GM12801 (cell line): ENCODE measurements at regions not wholly inside any gene's neighbourhood (a gene's known extent, or its start where the extent isn't known, plus 50 kb on each side); places are given as distances from the start of the nearest gene placed in this dataset.

Experiments used
- TF ChIP-seq, protein P1 (sequence below): IDR thresholded peaks from one replicate; pipeline ENCODE4 v1.5.1; 2011; ENCODE audit warnings: control low read depth; ENCODE audit not compliant: insufficient read length; ENCODE audit errors: extremely low read depth

DNA sequence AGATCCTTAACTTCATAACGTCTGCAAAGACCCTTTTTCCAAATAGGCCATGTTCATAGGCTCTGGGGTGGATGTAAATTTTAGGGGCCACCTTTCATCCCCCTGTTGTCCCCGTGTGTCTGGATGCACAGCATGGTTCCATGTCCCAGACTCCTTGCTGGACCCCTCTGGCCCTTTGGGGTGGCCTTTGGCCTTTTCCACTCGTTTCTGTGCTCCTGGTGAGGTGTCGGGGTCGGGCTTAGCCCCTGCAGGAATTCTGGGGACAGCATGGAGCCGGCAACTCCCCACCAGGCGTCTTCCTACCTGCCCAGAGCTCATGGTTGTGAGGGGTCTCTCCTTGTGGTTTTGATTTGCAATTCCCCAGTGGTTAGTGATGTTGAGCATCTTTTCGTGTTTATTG lies 183.5 kb downstream of the SEC14L1 start:
- TF ChIP-seq, protein P1, sequence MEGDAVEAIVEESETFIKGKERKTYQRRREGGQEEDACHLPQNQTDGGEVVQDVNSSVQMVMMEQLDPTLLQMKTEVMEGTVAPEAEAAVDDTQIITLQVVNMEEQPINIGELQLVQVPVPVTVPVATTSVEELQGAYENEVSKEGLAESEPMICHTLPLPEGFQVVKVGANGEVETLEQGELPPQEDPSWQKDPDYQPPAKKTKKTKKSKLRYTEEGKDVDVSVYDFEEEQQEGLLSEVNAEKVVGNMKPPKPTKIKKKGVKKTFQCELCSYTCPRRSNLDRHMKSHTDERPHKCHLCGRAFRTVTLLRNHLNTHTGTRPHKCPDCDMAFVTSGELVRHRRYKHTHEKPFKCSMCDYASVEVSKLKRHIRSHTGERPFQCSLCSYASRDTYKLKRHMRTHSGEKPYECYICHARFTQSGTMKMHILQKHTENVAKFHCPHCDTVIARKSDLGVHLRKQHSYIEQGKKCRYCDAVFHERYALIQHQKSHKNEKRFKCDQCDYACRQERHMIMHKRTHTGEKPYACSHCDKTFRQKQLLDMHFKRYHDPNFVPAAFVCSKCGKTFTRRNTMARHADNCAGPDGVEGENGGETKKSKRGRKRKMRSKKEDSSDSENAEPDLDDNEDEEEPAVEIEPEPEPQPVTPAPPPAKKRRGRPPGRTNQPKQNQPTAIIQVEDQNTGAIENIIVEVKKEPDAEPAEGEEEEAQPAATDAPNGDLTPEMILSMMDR, result no peak

DNA sequence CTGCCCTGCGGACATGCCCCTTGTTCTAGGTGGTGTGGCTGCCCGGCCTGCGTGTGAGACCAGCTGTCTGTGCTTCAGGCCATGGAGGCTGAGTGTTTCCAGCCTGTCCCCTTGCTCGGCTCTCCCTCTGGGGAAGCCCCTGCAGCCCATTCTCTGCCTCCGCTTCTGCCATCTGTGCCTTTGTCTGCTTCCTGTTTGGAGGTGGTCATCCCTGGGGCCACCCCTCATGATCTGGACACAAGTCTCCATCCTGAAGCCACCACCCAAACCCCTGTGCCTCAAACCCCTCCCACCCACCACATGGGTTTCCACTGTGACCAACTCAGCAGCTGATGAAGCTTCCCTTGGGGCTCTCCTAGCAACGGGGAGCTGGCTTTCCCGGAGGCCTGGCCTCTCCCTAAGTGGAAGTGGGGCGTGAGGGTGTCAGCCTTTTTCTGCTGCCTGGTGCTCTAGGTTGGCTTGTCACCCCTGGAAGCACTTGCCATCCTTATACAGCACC lies 184.9 kb downstream of the SEC14L1 start:
- TF ChIP-seq, protein P1, result no peak

DNA sequence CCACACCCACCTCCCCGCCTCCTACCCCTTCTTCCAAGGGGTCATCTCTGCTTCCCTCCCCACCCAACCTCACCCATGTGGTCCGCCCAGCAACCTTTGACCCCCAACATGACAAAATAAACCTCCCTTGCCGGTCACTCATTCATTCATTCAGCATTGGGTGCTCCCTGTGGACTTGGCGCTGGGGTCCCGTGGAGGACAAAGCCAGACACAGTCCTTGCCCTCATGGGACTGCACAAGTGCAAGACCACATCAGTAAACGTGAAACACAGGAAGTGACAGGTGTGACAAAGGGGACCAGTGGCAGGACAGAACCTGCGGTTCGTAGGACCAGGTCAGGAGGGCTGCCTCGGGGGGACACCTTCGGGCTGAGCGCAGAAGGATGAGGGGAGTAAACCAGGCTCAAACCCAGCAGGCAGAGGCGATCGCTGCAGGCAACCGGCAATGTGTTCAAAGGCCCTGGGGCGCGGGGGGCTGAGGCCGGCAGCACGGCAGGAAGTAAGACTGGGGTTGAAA lies 185.4 kb downstream of the SEC14L1 start:
- TF ChIP-seq, protein P1, result no peak

DNA sequence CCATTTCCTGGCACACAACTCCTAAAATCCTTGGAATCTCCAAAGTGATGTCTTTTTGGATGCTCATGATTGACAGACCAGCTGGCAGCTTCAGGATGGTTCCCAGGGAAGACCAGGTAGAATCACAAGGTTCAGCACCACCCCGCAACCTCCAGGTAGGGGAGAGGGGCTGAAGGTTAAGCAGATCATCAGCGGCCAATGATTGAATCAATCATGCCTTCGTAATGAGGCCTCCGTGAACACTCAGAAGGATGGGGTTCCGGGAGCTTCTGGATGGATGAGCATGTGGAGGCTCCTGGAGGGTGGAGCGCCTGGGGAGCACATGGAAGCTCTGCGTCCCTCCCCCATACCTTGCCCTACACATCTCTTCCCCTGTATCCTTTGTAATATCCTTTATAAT lies 185.9 kb downstream of the SEC14L1 start:
- TF ChIP-seq, protein P1, result no peak

DNA sequence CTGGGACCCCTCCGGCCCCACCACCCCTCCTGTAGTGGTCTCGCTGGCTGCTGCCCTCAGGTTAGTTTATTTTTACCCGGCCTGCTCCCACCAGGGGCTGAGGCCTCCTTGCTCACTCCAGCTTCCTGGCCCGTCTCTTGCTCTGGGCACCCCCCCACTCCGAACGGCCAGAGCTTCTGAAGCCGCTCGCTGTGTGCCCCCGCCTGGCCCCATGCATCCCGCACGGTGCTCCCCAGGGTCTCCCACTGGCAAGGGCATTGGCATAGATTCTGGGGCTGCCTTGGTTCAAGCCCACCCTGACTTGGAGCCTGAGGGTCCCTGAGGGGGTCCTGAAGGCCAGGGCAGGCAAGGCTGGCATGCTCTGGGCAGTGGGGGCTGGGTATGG lies 186.4 kb downstream of the SEC14L1 start:
- TF ChIP-seq, protein P1, result no peak

DNA sequence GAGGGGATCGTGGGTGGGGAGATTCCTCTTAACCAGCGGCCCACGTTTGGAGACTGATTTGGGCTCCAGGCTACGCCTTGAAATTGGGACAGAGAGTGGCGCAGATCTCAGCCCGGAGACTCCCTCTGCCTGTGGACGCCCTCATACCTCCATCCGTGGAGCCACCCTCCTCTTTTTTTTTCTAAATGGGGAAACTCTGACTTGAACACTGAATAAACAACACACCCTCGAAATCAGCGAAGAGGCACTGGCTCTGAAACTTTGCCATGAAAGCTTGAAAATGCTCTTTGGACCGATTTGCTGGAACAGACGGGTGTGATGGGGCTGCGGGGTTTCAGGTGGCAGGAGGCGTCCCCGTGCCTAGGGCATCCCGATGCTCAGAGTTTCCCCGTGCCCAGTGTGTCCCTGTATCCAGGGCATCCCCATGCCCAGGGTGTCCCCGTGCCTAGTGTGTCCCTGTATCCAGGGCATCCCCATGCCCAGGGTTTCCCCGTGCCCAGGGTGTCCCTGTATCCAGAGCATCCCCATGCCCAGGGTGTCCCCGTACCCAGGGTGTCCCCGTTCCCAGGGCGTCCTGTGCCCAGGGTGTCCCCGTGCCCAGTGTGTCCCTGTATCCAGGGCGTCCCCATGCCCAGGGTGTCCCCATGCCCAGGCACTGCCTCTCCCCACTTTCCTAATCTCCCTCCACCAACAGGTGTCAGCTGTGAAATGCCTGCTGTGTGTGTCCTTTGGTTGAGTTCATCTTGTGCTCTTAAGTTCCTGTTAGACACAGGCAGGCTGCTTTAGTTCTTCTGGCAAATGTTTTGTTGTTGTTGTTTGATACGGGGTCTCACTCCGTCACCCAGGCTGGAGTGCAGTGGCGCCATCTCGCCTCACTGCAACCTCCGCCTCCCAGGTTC lies 187.0 kb downstream of the SEC14L1 start:
- TF ChIP-seq, protein P1, result no peak

DNA sequence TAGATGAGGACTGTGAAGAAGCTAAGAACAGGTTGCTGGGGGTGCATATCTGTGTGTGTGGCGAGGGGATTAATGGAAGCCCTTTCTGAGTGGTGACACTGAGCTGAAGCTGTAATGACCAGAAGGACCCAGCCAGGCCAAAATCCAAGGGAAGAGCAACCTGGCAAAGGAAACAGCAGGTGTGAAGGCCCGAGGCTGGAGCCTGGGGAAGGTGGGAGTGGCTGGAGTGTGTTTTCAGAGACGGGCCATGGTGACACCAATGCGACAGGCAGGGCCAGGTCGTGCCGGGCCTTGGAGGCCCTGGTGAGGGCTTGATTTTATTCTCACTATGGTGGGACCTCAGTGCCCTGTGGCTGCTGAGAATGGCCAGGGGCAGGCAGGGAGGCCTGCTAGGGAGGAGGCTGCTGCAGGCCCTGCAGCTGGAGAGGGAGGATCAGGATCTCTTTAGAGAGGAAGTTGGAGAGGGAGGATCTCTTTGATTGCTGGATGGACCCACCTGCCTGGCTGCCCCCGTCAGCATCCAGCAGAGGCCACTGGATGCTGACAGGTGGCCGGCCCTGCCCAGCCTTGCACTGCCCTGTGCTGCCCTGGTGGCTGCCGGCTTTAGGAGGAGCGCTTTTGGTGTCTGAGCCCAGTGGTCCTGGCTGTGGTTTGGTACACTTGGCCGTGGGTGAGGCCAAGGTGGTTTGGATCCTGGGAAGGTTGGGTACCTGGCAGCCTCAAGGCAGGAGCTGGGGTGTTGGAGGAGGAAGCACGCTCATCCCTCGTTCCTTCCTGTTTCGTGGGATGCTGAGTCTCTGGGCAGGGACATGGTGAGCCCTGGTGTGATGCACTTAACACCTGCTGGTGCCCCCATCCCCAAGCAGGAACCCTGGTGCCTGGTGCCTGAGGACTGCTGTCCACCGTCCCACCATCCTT lies 188.3 kb downstream of the SEC14L1 start:
- TF ChIP-seq, protein P1, result no peak
